ENCODE measurements at regions not wholly inside any gene's neighbourhood (a gene's known extent, or its start where the extent isn't known, plus 50 kb on each side); places are given as distances from the start of the nearest gene placed in this dataset.

DNA sequence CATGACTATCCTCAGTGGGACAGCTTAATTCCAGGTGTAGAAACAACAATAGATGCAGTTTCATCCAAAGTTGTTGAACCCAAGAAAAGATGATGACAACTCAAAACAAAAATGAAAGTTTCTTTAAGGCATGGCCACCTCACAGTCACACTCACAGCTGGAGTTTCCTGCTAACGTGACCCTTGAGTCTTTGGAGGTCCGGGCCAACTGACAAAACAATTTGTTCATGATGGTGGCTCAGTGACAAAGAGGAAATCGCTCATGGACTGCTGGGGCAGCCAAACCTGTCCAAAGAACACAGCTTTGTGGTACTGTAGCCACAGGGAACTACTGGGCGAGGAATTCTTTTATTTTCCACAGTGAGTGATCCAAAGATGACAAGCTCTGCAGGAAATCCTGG, 96.0 kb upstream of the JCAD start:
- no peak overlapping the region for H4K91ac ChIP-seq (ENCODE audit: insufficient read length, low read depth, low read length)
- no peaks in the 10 kb centered on the region for H3K4me1 ChIP-seq (ENCODE audit: insufficient read depth, low read length)
- TF ChIP-seq CTCF (conservative IDR thresholded peaks at IDR 0.05) = no peak
- H3T11ph ChIP-seq (ENCODE audit: low read length) = no peak overlapping the region
- no peak overlapping the region for H3K27ac Mint-ChIP-seq
- no peak overlapping the region for H3K18ac ChIP-seq (ENCODE audit: insufficient read length, low read depth, low read length)
- no peaks in the 10 kb centered on the region for H3K23me2 ChIP-seq (ENCODE audit: insufficient read length, low read depth, low read length, poor library complexity, severe bottlenecking)
- H3K4me2 ChIP-seq (ENCODE audit: insufficient read depth, insufficient read length, low read length) = no peak overlapping the region
- H2BK15ac ChIP-seq (ENCODE audit: low read depth, low read length) = no peak overlapping the region
- H3K9me3 Mint-ChIP-seq = no peaks in the 10 kb centered on the region; a peak in 3 of 5 replicates
- H3K36me3 Mint-ChIP-seq (ENCODE audit: insufficient read depth in 1 of 3, low read depth in 3 of 3) = no peaks in the 10 kb centered on the region
- no peak overlapping the region for H3K4ac ChIP-seq (ENCODE audit: low read depth, low read length)
- H3K79me1 ChIP-seq (ENCODE audit: insufficient read depth, low read depth, low read length, poor library complexity, severe bottlenecking) = no peaks in the 10 kb centered on the region
- H3K79me2 ChIP-seq (ENCODE audit: insufficient read depth, low read length) = no peaks in the 10 kb centered on the region
- no peaks in the 10 kb centered on the region for H3K27me3 ChIP-seq (ENCODE audit: insufficient read depth, low read length)
- no peak overlapping the region for H2BK120ac ChIP-seq (ENCODE audit: low read depth, low read length, poor library complexity, severe bottlenecking)
- no peaks in the 10 kb centered on the region for H3K9me3 ChIP-seq (ENCODE audit: control insufficient read depth, low read depth, low read length)
- H3K23ac ChIP-seq (ENCODE audit: insufficient read length, low read depth, low read length) = no peak overlapping the region
- H3K4me1 Mint-ChIP-seq = peaks cover 16 to 18% of the 10 kb centered on the region in 2 experiments
- no peaks in the 10 kb centered on the region for H4K20me1 ChIP-seq (ENCODE audit: control insufficient read depth, insufficient read depth, insufficient read length)
- no peak overlapping the region for H2BK5ac ChIP-seq (ENCODE audit: insufficient read length, low read length)
- WGBS (ENCODE audit: extremely low coverage, insufficient read length, low lambda C conversion rate) = no CpG with 5 or more reads among the region's 4 CpGs
- no peaks in the 10 kb centered on the region for H3K27me3 Mint-ChIP-seq (ENCODE audit: low read depth)
- no peak overlapping the region for H3K56ac ChIP-seq (ENCODE audit: insufficient read length, low read depth, low read length)
- H2BK20ac ChIP-seq (ENCODE audit: low read depth, low read length, poor library complexity, severe bottlenecking) = no peak overlapping the region
- no peak overlapping the region for H4K8ac ChIP-seq (replicated peaks; ENCODE audit: insufficient read length, low read depth, low read length)
- no peak for DNase-seq
- H4K5ac ChIP-seq (ENCODE audit: insufficient read length, low read depth, low read length) = no peak overlapping the region
- H3K4me3 Mint-ChIP-seq = no peak overlapping the region
- no peak overlapping the region for H2BK12ac ChIP-seq (ENCODE audit: insufficient read length, low read depth, low read length)
- H2AK5ac ChIP-seq (ENCODE audit: insufficient read length, low read length) = no peak overlapping the region
- no peak overlapping the region for H3K14ac ChIP-seq (ENCODE audit: insufficient read depth, low read length)
- H3K27ac ChIP-seq (ENCODE audit: insufficient read length, low read depth, low read length) = no peak overlapping the region
- H2AFZ ChIP-seq (ENCODE audit: low read length) = no peak overlapping the region
- no peak overlapping the region for H3K9ac ChIP-seq (ENCODE audit: extremely low read depth, insufficient read length, low read length)
